Prostate gland (tissue), 2 donors: ENCODE measurements at regions not wholly inside any gene's neighbourhood (a gene's known extent, or its start where the extent isn't known, plus 50 kb on each side); places are given as distances from the start of the nearest gene placed in this dataset.
"Not testable (repeated sequence)": the region's sequence is repeated elsewhere in the genome, so short reads cannot be mapped to it uniquely, and the experiment has no call there.

Experiments used
- POLR2A ChIP-seq: fragments of 450-650 bp; IDR thresholded peaks from one replicate; pipeline ENCODE4 v1.6.1; 2016; ENCODE audit warnings: antibody characterized with exemption, mild to moderate bottlenecking
- POLR2AphosphoS5 ChIP-seq: sonication (generic); formaldehyde crosslinking; IDR thresholded peaks from one replicate; pipeline ENCODE4 v1.6.1; 2017; ENCODE audit warnings: antibody characterized with exemption
- TF ChIP-seq, protein P1 (sequence below), 4 experiments: fragments of 200-600 bp in 2 of 4; fragments of 450-650 bp in 2 of 4; sonication (generic) in 2 of 4; IDR thresholded peaks; 1 replicate in 3 of 4; 2 replicates in 1 of 4; pipeline ENCODE4 v1.5.1; 2016 to 2019; ENCODE audit warnings: antibody characterized with exemption in 4 of 4, mild to moderate bottlenecking in 2 of 4, moderate library complexity in 2 of 4

DNA sequence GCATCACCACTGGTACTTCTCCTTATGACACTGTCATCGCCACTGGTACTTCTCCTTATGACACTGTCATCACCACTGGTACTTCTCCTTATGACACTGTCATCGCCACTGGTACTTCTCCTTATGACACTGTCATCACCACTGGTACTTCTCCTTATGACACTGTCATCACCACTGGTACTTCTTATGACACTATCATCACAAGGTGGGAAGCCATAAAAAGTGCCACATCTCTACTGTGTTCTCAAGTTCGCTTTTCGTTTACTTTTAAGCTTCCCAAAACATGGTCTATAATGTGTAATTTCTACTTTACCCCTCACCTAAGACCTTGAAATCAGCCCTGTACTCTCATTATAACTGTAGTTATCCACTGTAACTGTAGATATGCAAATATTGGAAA lies 745.4 kb upstream of the CHAC2 start:
- TF ChIP-seq, protein P1, sequence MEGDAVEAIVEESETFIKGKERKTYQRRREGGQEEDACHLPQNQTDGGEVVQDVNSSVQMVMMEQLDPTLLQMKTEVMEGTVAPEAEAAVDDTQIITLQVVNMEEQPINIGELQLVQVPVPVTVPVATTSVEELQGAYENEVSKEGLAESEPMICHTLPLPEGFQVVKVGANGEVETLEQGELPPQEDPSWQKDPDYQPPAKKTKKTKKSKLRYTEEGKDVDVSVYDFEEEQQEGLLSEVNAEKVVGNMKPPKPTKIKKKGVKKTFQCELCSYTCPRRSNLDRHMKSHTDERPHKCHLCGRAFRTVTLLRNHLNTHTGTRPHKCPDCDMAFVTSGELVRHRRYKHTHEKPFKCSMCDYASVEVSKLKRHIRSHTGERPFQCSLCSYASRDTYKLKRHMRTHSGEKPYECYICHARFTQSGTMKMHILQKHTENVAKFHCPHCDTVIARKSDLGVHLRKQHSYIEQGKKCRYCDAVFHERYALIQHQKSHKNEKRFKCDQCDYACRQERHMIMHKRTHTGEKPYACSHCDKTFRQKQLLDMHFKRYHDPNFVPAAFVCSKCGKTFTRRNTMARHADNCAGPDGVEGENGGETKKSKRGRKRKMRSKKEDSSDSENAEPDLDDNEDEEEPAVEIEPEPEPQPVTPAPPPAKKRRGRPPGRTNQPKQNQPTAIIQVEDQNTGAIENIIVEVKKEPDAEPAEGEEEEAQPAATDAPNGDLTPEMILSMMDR (IDR thresholded peaks at IDR 0.05) = not testable (repeated sequence)
- TF ChIP-seq POLR2A, POLR2AphosphoS5: not testable (repeated sequence)
